ENCODE measurements at regions not wholly inside any gene's neighbourhood (a gene's known extent, or its start where the extent isn't known, plus 50 kb on each side); places are given as distances from the start of the nearest gene placed in this dataset.

- TF ChIP-seq STAT6 (CRISPR knock-in tag; conservative IDR thresholded peaks at IDR 0.05; ENCODE audit: low read depth) = no peak
- no peak for TF ChIP-seq SOX15 (CRISPR knock-in tag; IDR thresholded peaks at IDR 0.05)
Measured at GRCh38 chr2:74083750-74084149, 64.0 kb downstream of the BOLA3 start (continued).

All from WTC11 (cell line).